Stimulated activated naive CD8-positive, alpha-beta T cell treated with anti-CD3 and anti-CD28 coated beads, Interleukin-15, amount 100 ng/mL, for 72 hours (primary cell): ENCODE measurements at regions not wholly inside any gene's neighbourhood (a gene's known extent, or its start where the extent isn't known, plus 50 kb on each side); places are given as distances from the start of the nearest gene placed in this dataset.

Source experiments
- ATAC-seq: fragments of 150-1000 bp; cut with Tn5 transposase; 2 replicates; pipeline ENCODE4 v1.10.0; 2021; ENCODE audit warnings: mild to moderate bottlenecking, moderate library complexity
- DNase-seq, 2 donors: peaks; one replicate each; pipeline ENCODE4 v3.0.0; 2021 to 2022
- H3K27ac Mint-ChIP-seq, 2 donors: one replicate each; pipeline ENCODE4 v1.8.0; 2022; ENCODE audit warnings: mild to moderate bottlenecking in 2 of 2, mixed read lengths in 2 of 2, moderate library complexity in 2 of 2
- H3K27me3 Mint-ChIP-seq: one replicate; pipeline ENCODE4 v1.8.0; 2022; ENCODE audit warnings: mixed read lengths
- H3K4me1 Mint-ChIP-seq: one replicate; pipeline ENCODE4 v1.8.0; 2022; ENCODE audit warnings: mild to moderate bottlenecking, mixed read lengths
- H3K4me3 Mint-ChIP-seq, 2 donors: one replicate each; pipeline ENCODE4 v1.8.0; 2022; ENCODE audit warnings: mild to moderate bottlenecking in 2 of 2, mixed read lengths in 2 of 2, moderate library complexity in 1 of 2
- H3K9me3 Mint-ChIP-seq, 2 donors: one replicate each; pipeline ENCODE4 v1.8.0; 2022; ENCODE audit warnings: mixed read lengths in 2 of 2

GRCh38 chr2:43097644-43098408 lies 128.6 kb downstream of the ZFP36L2 start:
- no peak for ATAC-seq
- no peak for DNase-seq
- H3K4me1 Mint-ChIP-seq: peaks cover 9% of the 10 kb centered on the region

GRCh38 chr2:43095533-43096295 lies 130.7 kb downstream of the ZFP36L2 start:
- no peak overlapping the region for H3K27ac Mint-ChIP-seq

More at GRCh38 chr2:43097644-43098408, 128.6 kb downstream of the ZFP36L2 start:
- H3K4me3 Mint-ChIP-seq: no peak overlapping the region
- H3K9me3 Mint-ChIP-seq: peaks cover 0 to 4% of the 10 kb centered on the region in 2 donors
- no peaks in the 10 kb centered on the region for H3K27me3 Mint-ChIP-seq
- peak overlapping the region in 1 of 2 donors; percentile 50 for H3K27ac Mint-ChIP-seq

GRCh38 chr2:43092520-43093179 lies 133.8 kb downstream of the ZFP36L2 start:
- H3K4me3 Mint-ChIP-seq: no peak overlapping the region
- DNase-seq (no peak), ATAC-seq (no peak)
- H3K27ac Mint-ChIP-seq: no peak overlapping the region
- H3K9me3 Mint-ChIP-seq: peaks cover 16 to 19% of the 10 kb centered on the region in 2 donors
- peaks cover 3% of the 10 kb centered on the region for H3K4me1 Mint-ChIP-seq
- no peaks in the 10 kb centered on the region for H3K27me3 Mint-ChIP-seq

More at GRCh38 chr2:43095533-43096295, 130.7 kb downstream of the ZFP36L2 start:
- no peaks in the 10 kb centered on the region for H3K4me1 Mint-ChIP-seq
- H3K9me3 Mint-ChIP-seq: peaks cover 4 to 7% of the 10 kb centered on the region in 2 donors
- ATAC-seq (no peak), DNase-seq (no peak)
- no peaks in the 10 kb centered on the region for H3K27me3 Mint-ChIP-seq
- no peak overlapping the region for H3K4me3 Mint-ChIP-seq

GRCh38 chr2:43090317-43090716 lies 136.1 kb downstream of the ZFP36L2 start:
- no peaks in the 10 kb centered on the region for H3K27me3 Mint-ChIP-seq
- H3K27ac Mint-ChIP-seq: no peak overlapping the region
- peaks cover 16 to 19% of the 10 kb centered on the region in 2 donors for H3K9me3 Mint-ChIP-seq

GRCh38 chr2:43088143-43089073 lies 138.0 kb downstream of the ZFP36L2 start:
- ATAC-seq (no peak), DNase-seq (no peak)
- H3K9me3 Mint-ChIP-seq: peaks cover 15 to 16% of the 10 kb centered on the region in 2 donors
- no peaks in the 10 kb centered on the region for H3K27me3 Mint-ChIP-seq
- no peak overlapping the region for H3K27ac Mint-ChIP-seq
- H3K4me3 Mint-ChIP-seq: no peak overlapping the region
- peaks cover 31% of the 10 kb centered on the region for H3K4me1 Mint-ChIP-seq

More at GRCh38 chr2:43090317-43090716, 136.1 kb downstream of the ZFP36L2 start:
- Mint-ChIP-seq H3K4me3 (no peak overlapping the region), H3K4me1 (peaks cover 22% of the 10 kb centered on the region)
- DNase-seq: no peak
- no peak for ATAC-seq

GRCh38 chr2:43087413-43087812 lies 139.0 kb downstream of the ZFP36L2 start:
- ATAC-seq (no peak), DNase-seq (no peak)
- Mint-ChIP-seq H3K4me3 (no peak overlapping the region), H3K4me1 (peaks cover 39% of the 10 kb centered on the region), H3K27ac (no peak overlapping the region), H3K27me3 (no peaks in the 10 kb centered on the region), H3K9me3 (peaks cover 15 to 16% of the 10 kb centered on the region in 2 donors)

- ATAC-seq (no peak), DNase-seq (no peak)
- no peaks in the 10 kb centered on the region for H3K27me3 Mint-ChIP-seq
- H3K27ac Mint-ChIP-seq: no peak overlapping the region
- H3K9me3 Mint-ChIP-seq: peaks cover 15 to 16% of the 10 kb centered on the region in 2 donors
- H3K4me3 Mint-ChIP-seq: no peak overlapping the region
- H3K4me1 Mint-ChIP-seq: peaks cover 47% of the 10 kb centered on the region
These were observed 139.8 kb downstream of the ZFP36L2 start for GRCh38 chr2:43086451-43087221.

- H3K27me3 Mint-ChIP-seq: no peaks in the 10 kb centered on the region
- no peak for ATAC-seq
- no peak overlapping the region for H3K4me3 Mint-ChIP-seq
- DNase-seq: no peak
- H3K27ac Mint-ChIP-seq: no peak overlapping the region
- H3K9me3 Mint-ChIP-seq: peaks cover 14% of the 10 kb centered on the region in 2 donors
- H3K4me1 Mint-ChIP-seq: peaks cover 50% of the 10 kb centered on the region
These were observed 140.5 kb downstream of the ZFP36L2 start for GRCh38 chr2:43085929-43086328.

- no peak for DNase-seq
- H3K27ac Mint-ChIP-seq: peak overlapping the region; percentile 6 to 75
- peaks cover 10% of the 10 kb centered on the region in 2 donors for H3K9me3 Mint-ChIP-seq
- no peak for ATAC-seq
- no peaks in the 10 kb centered on the region for H3K27me3 Mint-ChIP-seq
- no peak overlapping the region for H3K4me3 Mint-ChIP-seq
- peaks cover 54% of the 10 kb centered on the region for H3K4me1 Mint-ChIP-seq
These were observed 140.9 kb downstream of the ZFP36L2 start for GRCh38 chr2:43085505-43085904.

GRCh38 chr2:43084699-43085091 lies 141.7 kb downstream of the ZFP36L2 start:
- no peak for DNase-seq
- ATAC-seq: no peak
- H3K4me3 Mint-ChIP-seq: no peak overlapping the region
- H3K27me3 Mint-ChIP-seq: no peaks in the 10 kb centered on the region
- peaks cover 2% of the 10 kb centered on the region in 2 donors for H3K9me3 Mint-ChIP-seq
- no peak overlapping the region for H3K27ac Mint-ChIP-seq
- H3K4me1 Mint-ChIP-seq: peaks cover 62% of the 10 kb centered on the region

- ATAC-seq: no peak
- H3K9me3 Mint-ChIP-seq: no peaks in the 10 kb centered on the region
- no peaks in the 10 kb centered on the region for H3K27me3 Mint-ChIP-seq
- peaks cover 67% of the 10 kb centered on the region for H3K4me1 Mint-ChIP-seq
- H3K27ac Mint-ChIP-seq: no peak overlapping the region
- no peak overlapping the region for H3K4me3 Mint-ChIP-seq
- DNase-seq: no peak
These were observed 142.4 kb downstream of the ZFP36L2 start for GRCh38 chr2:43083710-43084698.

GRCh38 chr2:43082903-43083677 lies 143.3 kb downstream of the ZFP36L2 start:
- no peak for ATAC-seq
- Mint-ChIP-seq H3K4me3 (no peak overlapping the region), H3K27me3 (no peaks in the 10 kb centered on the region), H3K4me1 (peaks cover 67% of the 10 kb centered on the region), H3K27ac (peak overlapping the region in 1 of 2 donors; percentile 23), H3K9me3 (no peaks in the 10 kb centered on the region)
- DNase-seq: no peak
